ENCODE measurements at regions not wholly inside any gene's neighbourhood (a gene's known extent, or its start where the extent isn't known, plus 50 kb on each side); places are given as distances from the start of the nearest gene placed in this dataset.

DNA sequence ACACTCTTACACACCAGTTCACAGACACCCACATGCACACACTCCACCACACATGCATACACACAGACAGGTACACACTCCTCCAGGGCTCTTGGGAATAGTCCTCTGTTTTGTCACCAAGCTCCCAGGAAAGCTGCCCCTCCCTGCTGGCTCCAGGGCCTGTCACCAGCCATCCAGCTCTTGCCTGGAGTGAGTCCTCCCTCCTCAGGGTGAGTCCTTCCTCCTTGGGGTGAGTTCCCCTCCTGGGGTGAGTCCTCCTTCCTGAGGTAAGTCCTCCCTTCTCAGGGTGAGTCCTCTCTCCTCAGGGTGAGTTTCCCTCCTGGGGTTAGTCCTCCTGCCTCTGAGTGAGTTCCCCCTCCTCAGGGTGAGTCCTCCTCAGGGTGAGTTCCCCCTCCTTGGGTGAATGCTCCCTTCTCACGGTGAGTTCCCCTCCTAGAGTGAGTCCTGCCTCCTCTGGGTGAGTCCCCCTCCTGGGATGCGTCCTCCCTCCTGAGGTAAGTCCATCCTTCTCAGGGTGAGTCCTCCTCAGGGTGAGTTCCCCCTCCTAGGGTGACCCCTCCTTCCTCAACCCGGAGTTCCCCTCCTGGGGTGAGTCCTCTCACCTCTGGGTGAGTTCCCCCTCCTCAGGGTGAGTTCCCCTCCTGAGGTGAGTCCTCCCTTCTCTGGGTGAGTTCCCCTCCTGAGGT, 100.6 kb upstream of the FGF3 start:
- TF ChIP-seq CHCHD3 (CRISPR knock-in tag; IDR thresholded peaks at IDR 0.05) (no peak), ZKSCAN1 (IDR thresholded peaks at IDR 0.05; ENCODE audit: low read length) (no peak), SCMH1 (CRISPR knock-in tag; IDR thresholded peaks at IDR 0.05; ENCODE audit: borderline replicate concordance) (no peak), MAX (IDR thresholded peaks at IDR 0.05) (no peak), ESRRA (CRISPR knock-in tag; IDR thresholded peaks at IDR 0.05; ENCODE audit: low read depth) (no peak)
- TF ChIP-seq, protein P1, sequence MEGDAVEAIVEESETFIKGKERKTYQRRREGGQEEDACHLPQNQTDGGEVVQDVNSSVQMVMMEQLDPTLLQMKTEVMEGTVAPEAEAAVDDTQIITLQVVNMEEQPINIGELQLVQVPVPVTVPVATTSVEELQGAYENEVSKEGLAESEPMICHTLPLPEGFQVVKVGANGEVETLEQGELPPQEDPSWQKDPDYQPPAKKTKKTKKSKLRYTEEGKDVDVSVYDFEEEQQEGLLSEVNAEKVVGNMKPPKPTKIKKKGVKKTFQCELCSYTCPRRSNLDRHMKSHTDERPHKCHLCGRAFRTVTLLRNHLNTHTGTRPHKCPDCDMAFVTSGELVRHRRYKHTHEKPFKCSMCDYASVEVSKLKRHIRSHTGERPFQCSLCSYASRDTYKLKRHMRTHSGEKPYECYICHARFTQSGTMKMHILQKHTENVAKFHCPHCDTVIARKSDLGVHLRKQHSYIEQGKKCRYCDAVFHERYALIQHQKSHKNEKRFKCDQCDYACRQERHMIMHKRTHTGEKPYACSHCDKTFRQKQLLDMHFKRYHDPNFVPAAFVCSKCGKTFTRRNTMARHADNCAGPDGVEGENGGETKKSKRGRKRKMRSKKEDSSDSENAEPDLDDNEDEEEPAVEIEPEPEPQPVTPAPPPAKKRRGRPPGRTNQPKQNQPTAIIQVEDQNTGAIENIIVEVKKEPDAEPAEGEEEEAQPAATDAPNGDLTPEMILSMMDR (CRISPR knock-in tag; IDR thresholded peaks at IDR 0.05): no peak

All from HepG2 (cell line).